ENCODE measurements at regions not wholly inside any gene's neighbourhood (a gene's known extent, or its start where the extent isn't known, plus 50 kb on each side); places are given as distances from the start of the nearest gene placed in this dataset.

DNA sequence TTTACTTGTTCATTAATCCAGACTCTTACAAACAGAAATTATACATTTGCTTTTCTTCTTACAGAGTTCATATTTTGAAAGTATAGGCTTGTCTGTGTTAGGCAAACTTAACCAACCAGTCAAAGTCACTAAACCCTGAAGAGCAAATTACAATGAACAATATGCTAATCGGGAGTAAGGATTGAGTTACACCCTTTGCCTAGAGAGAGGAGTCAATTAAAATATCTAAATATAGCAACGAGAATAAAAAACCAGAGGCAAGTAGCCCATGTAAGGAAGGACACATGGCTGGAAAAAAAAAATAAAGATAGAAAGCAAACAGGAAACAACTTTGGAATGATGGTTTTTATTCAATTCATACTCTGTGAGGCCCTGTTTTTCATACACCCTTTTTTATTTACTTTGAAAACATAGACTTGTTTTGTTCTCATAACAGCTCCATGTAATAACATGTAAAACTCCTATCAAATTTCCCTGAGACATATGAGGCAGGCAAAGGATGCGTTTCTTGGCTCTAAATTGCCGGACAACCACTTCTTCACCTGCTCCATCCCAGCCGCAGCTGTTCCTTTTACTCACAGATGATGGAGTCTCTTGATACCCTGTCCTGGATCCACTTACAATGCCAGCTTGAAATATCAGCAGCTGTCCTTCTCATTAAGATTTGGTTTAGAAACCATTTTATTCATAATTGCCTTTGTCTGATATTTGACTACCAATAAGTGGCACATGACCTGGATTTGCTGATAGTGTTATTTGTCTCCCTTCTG lies 767.7 kb upstream of the GCFC2 start:
- TF ChIP-seq, protein P1, sequence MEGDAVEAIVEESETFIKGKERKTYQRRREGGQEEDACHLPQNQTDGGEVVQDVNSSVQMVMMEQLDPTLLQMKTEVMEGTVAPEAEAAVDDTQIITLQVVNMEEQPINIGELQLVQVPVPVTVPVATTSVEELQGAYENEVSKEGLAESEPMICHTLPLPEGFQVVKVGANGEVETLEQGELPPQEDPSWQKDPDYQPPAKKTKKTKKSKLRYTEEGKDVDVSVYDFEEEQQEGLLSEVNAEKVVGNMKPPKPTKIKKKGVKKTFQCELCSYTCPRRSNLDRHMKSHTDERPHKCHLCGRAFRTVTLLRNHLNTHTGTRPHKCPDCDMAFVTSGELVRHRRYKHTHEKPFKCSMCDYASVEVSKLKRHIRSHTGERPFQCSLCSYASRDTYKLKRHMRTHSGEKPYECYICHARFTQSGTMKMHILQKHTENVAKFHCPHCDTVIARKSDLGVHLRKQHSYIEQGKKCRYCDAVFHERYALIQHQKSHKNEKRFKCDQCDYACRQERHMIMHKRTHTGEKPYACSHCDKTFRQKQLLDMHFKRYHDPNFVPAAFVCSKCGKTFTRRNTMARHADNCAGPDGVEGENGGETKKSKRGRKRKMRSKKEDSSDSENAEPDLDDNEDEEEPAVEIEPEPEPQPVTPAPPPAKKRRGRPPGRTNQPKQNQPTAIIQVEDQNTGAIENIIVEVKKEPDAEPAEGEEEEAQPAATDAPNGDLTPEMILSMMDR (IDR thresholded peaks at IDR 0.05; ENCODE audit: extremely low read depth in 1 of 2, insufficient read depth in 1 of 2, low read depth in 1 of 2, low read length in 2 of 2) = no peak
- TF ChIP-seq POLR2A (IDR thresholded peaks at IDR 0.05; ENCODE audit: low read depth, low read length) = no peak
- TF ChIP-seq, protein P2, sequence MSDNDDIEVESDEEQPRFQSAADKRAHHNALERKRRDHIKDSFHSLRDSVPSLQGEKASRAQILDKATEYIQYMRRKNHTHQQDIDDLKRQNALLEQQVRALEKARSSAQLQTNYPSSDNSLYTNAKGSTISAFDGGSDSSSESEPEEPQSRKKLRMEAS (IDR thresholded peaks at IDR 0.05; ENCODE audit: insufficient read depth, insufficient read length) = no peak
- TF ChIP-seq POLR2AphosphoS5 (IDR thresholded peaks at IDR 0.05; ENCODE audit: insufficient read depth, low read depth, low read length) = no peak
- no peak for TF ChIP-seq EZH2 (IDR thresholded peaks at IDR 0.05; ENCODE audit: borderline replicate concordance, low read depth, low read length, severe bottlenecking)
- TF ChIP-seq MYC (IDR thresholded peaks at IDR 0.05; ENCODE audit: low read depth, low read length) = no peak
- no peak for TF ChIP-seq JUN (IDR thresholded peaks at IDR 0.05; ENCODE audit: borderline replicate concordance, insufficient read depth, insufficient read length, low read depth)
- no peak for TF ChIP-seq FOS (IDR thresholded peaks at IDR 0.05; ENCODE audit: borderline replicate concordance, insufficient read depth, low read length)

Data from endothelial cell of umbilical vein (primary cell).